Mesothelial cell of epicardium (in vitro differentiated cells): ENCODE measurements at regions not wholly inside any gene's neighbourhood (a gene's known extent, or its start where the extent isn't known, plus 50 kb on each side); places are given as distances from the start of the nearest gene placed in this dataset.
"Not testable (repeated sequence)": the region's sequence is repeated elsewhere in the genome, so short reads cannot be mapped to it uniquely, and the experiment has no call there.

Experiments used
- DNase-seq, 2 experiments: peaks; one replicate each; pipeline ENCODE4 v3.0.0; 2021; ENCODE audit warnings: low spot score in 2 of 2; ENCODE audit not compliant: unreplicated experiment in 2 of 2
- H3K27ac Mint-ChIP-seq: 2 replicates; pipeline ENCODE4 v1.8.0; 2021; ENCODE audit warnings: mixed read lengths
- H3K27me3 Mint-ChIP-seq: 2 replicates; pipeline ENCODE4 v1.8.0; 2021; ENCODE audit warnings: low read depth, mixed read lengths
- H3K36me3 Mint-ChIP-seq: 2 replicates; pipeline ENCODE4 v1.8.0; 2021; ENCODE audit warnings: mixed read lengths
- H3K4me1 Mint-ChIP-seq: 2 replicates; pipeline ENCODE4 v1.8.0; 2021; ENCODE audit warnings: mixed read lengths
- H3K4me3 Mint-ChIP-seq: 2 replicates; pipeline ENCODE4 v1.8.0; 2021; ENCODE audit warnings: mild to moderate bottlenecking, moderate library complexity, mixed read lengths
- H3K9me3 Mint-ChIP-seq: 2 replicates; pipeline ENCODE4 v1.8.0; 2021; ENCODE audit warnings: mixed read lengths
- TF ChIP-seq, protein P1 (sequence below): fragments of 200-600 bp; sonication (generic); IDR thresholded peaks from one replicate; pipeline ENCODE4 v1.5.0; 2021; ENCODE audit warnings: antibody characterized with exemption; ENCODE audit not compliant: unreplicated experiment

- Mint-ChIP-seq H3K4me3 (no peak overlapping the region), H3K27me3 (no peaks in the 10 kb centered on the region), H3K36me3 (peaks cover 3% of the 10 kb centered on the region), H3K27ac (peak overlapping the region; percentile 60), H3K4me1 (peaks cover 24% of the 10 kb centered on the region), H3K9me3 (peaks cover 22% of the 10 kb centered on the region)
- DNase-seq = no peak
- TF ChIP-seq, protein P1, sequence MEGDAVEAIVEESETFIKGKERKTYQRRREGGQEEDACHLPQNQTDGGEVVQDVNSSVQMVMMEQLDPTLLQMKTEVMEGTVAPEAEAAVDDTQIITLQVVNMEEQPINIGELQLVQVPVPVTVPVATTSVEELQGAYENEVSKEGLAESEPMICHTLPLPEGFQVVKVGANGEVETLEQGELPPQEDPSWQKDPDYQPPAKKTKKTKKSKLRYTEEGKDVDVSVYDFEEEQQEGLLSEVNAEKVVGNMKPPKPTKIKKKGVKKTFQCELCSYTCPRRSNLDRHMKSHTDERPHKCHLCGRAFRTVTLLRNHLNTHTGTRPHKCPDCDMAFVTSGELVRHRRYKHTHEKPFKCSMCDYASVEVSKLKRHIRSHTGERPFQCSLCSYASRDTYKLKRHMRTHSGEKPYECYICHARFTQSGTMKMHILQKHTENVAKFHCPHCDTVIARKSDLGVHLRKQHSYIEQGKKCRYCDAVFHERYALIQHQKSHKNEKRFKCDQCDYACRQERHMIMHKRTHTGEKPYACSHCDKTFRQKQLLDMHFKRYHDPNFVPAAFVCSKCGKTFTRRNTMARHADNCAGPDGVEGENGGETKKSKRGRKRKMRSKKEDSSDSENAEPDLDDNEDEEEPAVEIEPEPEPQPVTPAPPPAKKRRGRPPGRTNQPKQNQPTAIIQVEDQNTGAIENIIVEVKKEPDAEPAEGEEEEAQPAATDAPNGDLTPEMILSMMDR = no peak
Measured at GRCh38 chr10:53358536-53358935, 586.0 kb upstream of the MBL2 start.

DNA sequence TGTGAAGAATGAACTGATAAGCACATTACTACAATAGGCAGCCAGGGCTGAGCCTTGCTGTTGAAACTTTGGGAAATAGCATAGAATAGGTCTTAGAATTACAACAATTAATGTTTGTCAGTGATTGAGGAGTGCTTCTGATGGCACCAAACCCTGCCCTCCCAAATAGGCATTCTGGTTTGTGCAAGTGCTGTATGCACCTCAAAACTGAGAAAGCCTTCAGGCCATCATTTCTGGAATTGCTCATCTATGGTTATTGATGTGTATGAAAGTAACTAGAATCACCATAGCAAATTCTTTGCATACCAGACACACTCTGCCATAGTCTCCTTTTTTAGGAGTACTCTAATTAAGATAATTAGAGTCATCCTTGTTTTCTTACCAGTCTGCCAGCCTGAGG, 585.0 kb upstream of the MBL2 start:
- TF ChIP-seq, protein P1 = no peak
- no peaks in the 10 kb centered on the region for H3K27me3 Mint-ChIP-seq
- H3K36me3 Mint-ChIP-seq = peaks cover 3% of the 10 kb centered on the region
- no peak for DNase-seq
- H3K27ac Mint-ChIP-seq = peak overlapping the region; percentile 84
- H3K4me3 Mint-ChIP-seq = no peak overlapping the region
- H3K9me3 Mint-ChIP-seq = peaks cover 20% of the 10 kb centered on the region
- H3K4me1 Mint-ChIP-seq = peaks cover 24% of the 10 kb centered on the region

DNA sequence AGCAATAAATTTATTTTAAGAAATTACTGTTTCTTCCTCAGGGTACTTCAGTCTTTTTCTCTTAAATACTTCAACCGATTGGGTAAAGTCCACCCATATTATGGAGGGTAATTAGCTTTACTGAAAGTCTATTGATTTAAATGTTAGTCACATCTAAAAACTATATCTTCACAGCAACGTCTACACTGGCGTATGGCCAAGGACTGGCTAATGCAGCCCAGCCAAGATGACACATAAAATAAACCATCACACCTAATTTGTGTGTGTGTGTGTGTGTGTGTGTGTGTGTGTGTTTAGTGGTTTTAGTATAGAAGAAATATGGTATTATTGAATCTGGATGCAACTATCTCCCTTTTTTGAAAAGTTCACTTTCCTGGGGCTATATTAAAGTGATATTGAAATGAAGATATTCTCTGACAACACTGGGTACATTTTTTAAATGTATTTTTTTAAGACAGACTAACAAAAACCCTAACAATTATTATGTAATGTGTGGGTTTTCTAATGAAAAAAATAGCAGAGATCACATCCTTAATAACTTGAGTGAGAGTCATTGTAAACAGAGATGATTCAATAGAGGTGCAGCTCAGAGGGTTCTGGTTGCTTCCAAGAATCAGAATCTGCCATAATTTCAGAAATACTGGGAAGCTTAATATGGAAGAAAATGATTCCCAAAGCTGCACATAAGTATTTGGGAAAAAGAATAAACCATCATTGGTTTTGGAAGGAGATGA, 584.2 kb upstream of the MBL2 start:
- H3K4me3 Mint-ChIP-seq = no peak overlapping the region
- H3K27ac Mint-ChIP-seq = peak overlapping the region; percentile 35
- no peak for DNase-seq
- TF ChIP-seq, protein P1 = no peak
- H3K36me3 Mint-ChIP-seq = peaks cover 3% of the 10 kb centered on the region
- H3K4me1 Mint-ChIP-seq = peaks cover 24% of the 10 kb centered on the region
- peaks cover 14% of the 10 kb centered on the region for H3K9me3 Mint-ChIP-seq
- no peaks in the 10 kb centered on the region for H3K27me3 Mint-ChIP-seq

DNA sequence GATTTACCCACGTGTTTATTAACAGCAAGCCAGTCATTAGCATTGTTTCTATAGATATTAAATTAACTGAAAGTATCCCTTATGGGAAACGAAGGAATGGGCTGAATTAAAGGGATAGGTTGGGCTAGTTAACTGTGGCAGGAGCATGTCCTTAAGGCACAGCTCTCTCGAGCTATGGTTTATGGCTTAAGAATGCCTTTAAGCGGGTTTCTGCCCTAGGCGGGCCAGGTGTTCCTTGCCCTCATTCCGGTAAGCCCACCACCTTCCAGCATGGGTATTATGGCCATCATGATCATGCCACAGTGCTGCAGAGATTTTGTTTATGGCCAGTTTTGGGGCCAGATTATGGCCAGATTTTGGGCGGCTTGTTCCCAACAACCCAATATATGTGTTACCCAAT, 569.9 kb upstream of the MBL2 start:
- H3K27ac Mint-ChIP-seq, DNase-seq, H3K4me1 Mint-ChIP-seq, H3K4me3 Mint-ChIP-seq, H3K27me3 Mint-ChIP-seq, H3K36me3 Mint-ChIP-seq: not testable (repeated sequence)
- H3K9me3 Mint-ChIP-seq = peaks cover 18% of the 10 kb centered on the region

- H3K4me1 Mint-ChIP-seq, H3K27me3 Mint-ChIP-seq, DNase-seq, H3K27ac Mint-ChIP-seq, H3K4me3 Mint-ChIP-seq: not testable (repeated sequence)
- H3K36me3 Mint-ChIP-seq = peaks cover 14% of the 10 kb centered on the region
- peaks cover 46% of the 10 kb centered on the region for H3K9me3 Mint-ChIP-seq
Measured at GRCh38 chr10:53338199-53338598, 565.6 kb upstream of the MBL2 start.

DNA sequence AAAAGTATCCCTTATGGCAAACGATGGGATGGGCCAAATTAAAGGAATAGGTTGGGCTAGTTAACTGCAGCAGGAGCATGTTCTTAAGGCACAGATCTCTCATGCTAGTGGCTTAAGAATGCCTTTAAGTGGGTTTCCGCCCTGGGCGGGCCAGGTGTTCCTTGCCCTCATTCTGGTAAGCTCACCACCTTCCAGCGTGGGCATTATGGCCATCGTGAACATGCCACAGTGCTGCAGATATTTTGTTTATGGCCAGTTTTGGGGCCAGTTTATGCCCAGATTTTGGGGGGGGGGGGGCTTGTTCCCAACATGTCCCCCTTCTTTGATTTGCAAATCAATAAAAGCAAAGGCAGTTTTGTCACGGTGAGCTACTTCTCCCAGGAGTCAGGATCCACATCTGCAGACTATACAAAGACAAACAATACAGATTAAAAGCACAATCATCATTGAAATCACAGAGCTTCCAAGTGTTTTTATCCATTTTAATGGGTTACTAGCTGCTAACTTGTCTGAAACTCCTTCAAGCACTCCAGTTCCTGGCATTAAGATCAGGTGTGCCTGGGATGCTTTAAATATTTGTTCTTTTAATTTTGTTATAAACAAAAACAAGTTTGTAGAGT, 563.3 kb upstream of the MBL2 start:
- H3K4me3 Mint-ChIP-seq, H3K27me3 Mint-ChIP-seq, DNase-seq, H3K4me1 Mint-ChIP-seq, H3K27ac Mint-ChIP-seq: not testable (repeated sequence)
- Mint-ChIP-seq H3K9me3 (peaks cover 58% of the 10 kb centered on the region), H3K36me3 (peaks cover 14% of the 10 kb centered on the region)

- TF ChIP-seq, protein P1 = no peak
- Mint-ChIP-seq H3K27me3 (no peaks in the 10 kb centered on the region), H3K9me3 (peaks cover 29% of the 10 kb centered on the region), H3K36me3 (peaks cover 7% of the 10 kb centered on the region), H3K4me3 (no peak overlapping the region), H3K27ac (no peak overlapping the region), H3K4me1 (peaks cover 13% of the 10 kb centered on the region)
- no peak for DNase-seq
Measured at GRCh38 chr10:53331460-53331859, 558.9 kb upstream of the MBL2 start.

GRCh38 chr10:53326401-53327305, 554.1 kb upstream of the MBL2 start:
- H3K27me3 Mint-ChIP-seq, DNase-seq, H3K27ac Mint-ChIP-seq, H3K36me3 Mint-ChIP-seq, H3K9me3 Mint-ChIP-seq, H3K4me3 Mint-ChIP-seq: not testable (repeated sequence)
- peaks cover 19% of the 10 kb centered on the region for H3K4me1 Mint-ChIP-seq
